Stomach smooth muscle (tissue), 2 donors: ENCODE measurements at regions not wholly inside any gene's neighbourhood (a gene's known extent, or its start where the extent isn't known, plus 50 kb on each side); places are given as distances from the start of the nearest gene placed in this dataset.

Experiments
- H3K27ac ChIP-seq: one replicate; pipeline ENCODE4 v1.7.0; 2013; ENCODE audit warnings: mild to moderate bottlenecking, low read length, inconsistent platforms
- H3K27me3 ChIP-seq, 2 donors: one replicate each; pipeline ENCODE4 v1.7.0; 2013; ENCODE audit warnings: low read length in 2 of 2; ENCODE audit not compliant: insufficient read depth in 2 of 2, control insufficient read depth in 1 of 2
- H3K36me3 ChIP-seq, 2 donors: one replicate each; pipeline ENCODE4 v1.7.0; 2013; ENCODE audit warnings: low read length in 2 of 2; ENCODE audit not compliant: control insufficient read depth in 2 of 2, insufficient read depth in 2 of 2
- H3K4me1 ChIP-seq: one replicate; pipeline ENCODE4 v1.7.0; 2013; ENCODE audit warnings: low read length; ENCODE audit not compliant: control insufficient read depth, insufficient read depth
- H3K4me3 ChIP-seq, 2 donors: one replicate each; pipeline ENCODE4 v1.7.0; 2013; ENCODE audit warnings: low read length in 2 of 2
- H3K9ac ChIP-seq, 2 donors: one replicate each; pipeline ENCODE4 v1.7.0; 2013; ENCODE audit warnings: low read length in 2 of 2, mild to moderate bottlenecking in 1 of 2
- H3K9me3 ChIP-seq, 2 donors: one replicate each; pipeline ENCODE4 v1.7.0; 2013; ENCODE audit warnings: low read length in 2 of 2; ENCODE audit not compliant: control insufficient read depth in 2 of 2
- donor health status: healthy.
- donor health status: Pancreatic carcinoma.

DNA sequence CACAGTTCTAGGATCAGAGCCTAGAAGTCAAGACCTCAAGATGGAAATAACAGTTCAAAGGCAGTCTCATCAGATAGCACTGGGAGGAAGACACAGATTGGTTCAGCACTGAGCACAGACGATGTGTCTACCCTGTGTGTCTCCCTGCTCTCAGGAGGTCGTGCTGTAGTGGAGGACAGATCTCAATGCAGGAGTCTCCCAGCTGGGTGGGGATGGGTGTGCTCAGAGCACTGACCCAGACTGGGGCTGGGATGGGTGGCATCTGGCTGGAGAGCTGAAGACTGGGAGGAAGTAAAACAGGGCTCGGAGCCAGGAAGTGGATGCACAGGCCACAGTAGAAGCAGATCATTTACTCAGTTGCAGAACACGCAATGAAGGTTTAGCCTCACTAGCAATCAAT lies 69.5 kb upstream of the GDF10 start:
- Histone ChIP-seq H3K9me3 (no peaks in the 10 kb centered on the region), H3K27ac (no peak overlapping the region), H3K36me3 (no peaks in the 10 kb centered on the region), H3K27me3 (peaks cover 0 to 5% of the 10 kb centered on the region in 2 donors), H3K4me1 (no peaks in the 10 kb centered on the region), H3K4me3 (no peak overlapping the region), H3K9ac (no peak overlapping the region)

DNA sequence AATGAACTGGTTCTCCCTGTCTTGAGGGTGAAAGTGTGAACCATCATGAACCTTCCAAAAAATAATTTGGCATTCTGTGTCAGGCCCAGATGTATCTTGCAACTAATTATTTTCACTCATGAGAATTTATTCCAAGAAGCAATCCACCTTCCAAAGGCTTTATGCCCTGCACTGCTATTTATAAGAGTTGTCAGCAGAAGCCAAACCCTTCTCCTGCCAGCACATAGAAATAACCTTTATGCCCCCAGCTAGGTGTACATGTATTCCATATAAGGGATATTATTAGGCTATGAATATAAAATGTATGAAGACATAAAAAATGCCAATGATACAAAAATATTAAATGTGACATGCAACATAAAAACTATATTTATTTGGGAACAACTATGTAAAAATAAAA lies 69.0 kb upstream of the GDF10 start:
- H3K27ac ChIP-seq, result no peak overlapping the region
- no peaks in the 10 kb centered on the region for H3K4me1 ChIP-seq
- H3K9ac ChIP-seq, result no peak overlapping the region
- H3K9me3 ChIP-seq, result no peaks in the 10 kb centered on the region
- peaks cover 0 to 5% of the 10 kb centered on the region in 2 donors for H3K27me3 ChIP-seq
- no peak overlapping the region for H3K4me3 ChIP-seq
- H3K36me3 ChIP-seq, result no peaks in the 10 kb centered on the region

GRCh38 chr10:47231414-47231813 lies 68.6 kb upstream of the GDF10 start:
- H3K27ac ChIP-seq, result no peak overlapping the region
- H3K4me1 ChIP-seq, result no peaks in the 10 kb centered on the region
- no peaks in the 10 kb centered on the region for H3K9me3 ChIP-seq
- H3K36me3 ChIP-seq, result no peaks in the 10 kb centered on the region
- no peak overlapping the region for H3K9ac ChIP-seq
- H3K27me3 ChIP-seq, result peaks cover 0 to 3% of the 10 kb centered on the region in 2 donors
- no peak overlapping the region for H3K4me3 ChIP-seq

- no peaks in the 10 kb centered on the region for H3K36me3 ChIP-seq
- no peaks in the 10 kb centered on the region for H3K4me1 ChIP-seq
- H3K4me3 ChIP-seq, result no peak overlapping the region
- H3K9ac ChIP-seq, result no peak overlapping the region
- no peak overlapping the region for H3K27ac ChIP-seq
- H3K9me3 ChIP-seq, result peaks cover 0 to 4% of the 10 kb centered on the region in 2 donors
- no peaks in the 10 kb centered on the region for H3K27me3 ChIP-seq
Measured at GRCh38 chr10:47233631-47234030, 66.4 kb upstream of the GDF10 start.

DNA sequence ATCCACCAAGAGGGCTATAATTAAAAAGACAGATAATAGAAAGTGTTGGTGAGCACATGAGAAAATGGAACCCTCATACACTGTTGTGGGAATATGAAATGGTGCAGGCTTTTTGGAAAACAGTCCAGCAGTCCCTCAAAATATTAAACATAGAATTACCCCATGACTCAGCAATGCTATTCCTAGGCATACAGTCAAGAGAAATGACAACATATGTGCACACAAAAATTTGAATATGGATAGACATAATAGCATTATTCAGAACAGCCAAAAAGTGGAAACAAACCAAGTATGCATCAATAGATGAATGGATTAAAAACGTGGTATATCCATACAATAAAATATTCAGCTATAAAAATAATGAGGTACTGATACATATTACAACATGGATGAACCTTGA lies 64.5 kb upstream of the GDF10 start:
- no peaks in the 10 kb centered on the region for H3K36me3 ChIP-seq
- H3K27me3 ChIP-seq, result no peaks in the 10 kb centered on the region
- H3K27ac ChIP-seq, result no peak overlapping the region
- H3K9me3 ChIP-seq, result peaks cover 3 to 4% of the 10 kb centered on the region in 2 donors
- no peaks in the 10 kb centered on the region for H3K4me1 ChIP-seq
- H3K9ac ChIP-seq, result no peak overlapping the region
- no peak overlapping the region for H3K4me3 ChIP-seq

DNA sequence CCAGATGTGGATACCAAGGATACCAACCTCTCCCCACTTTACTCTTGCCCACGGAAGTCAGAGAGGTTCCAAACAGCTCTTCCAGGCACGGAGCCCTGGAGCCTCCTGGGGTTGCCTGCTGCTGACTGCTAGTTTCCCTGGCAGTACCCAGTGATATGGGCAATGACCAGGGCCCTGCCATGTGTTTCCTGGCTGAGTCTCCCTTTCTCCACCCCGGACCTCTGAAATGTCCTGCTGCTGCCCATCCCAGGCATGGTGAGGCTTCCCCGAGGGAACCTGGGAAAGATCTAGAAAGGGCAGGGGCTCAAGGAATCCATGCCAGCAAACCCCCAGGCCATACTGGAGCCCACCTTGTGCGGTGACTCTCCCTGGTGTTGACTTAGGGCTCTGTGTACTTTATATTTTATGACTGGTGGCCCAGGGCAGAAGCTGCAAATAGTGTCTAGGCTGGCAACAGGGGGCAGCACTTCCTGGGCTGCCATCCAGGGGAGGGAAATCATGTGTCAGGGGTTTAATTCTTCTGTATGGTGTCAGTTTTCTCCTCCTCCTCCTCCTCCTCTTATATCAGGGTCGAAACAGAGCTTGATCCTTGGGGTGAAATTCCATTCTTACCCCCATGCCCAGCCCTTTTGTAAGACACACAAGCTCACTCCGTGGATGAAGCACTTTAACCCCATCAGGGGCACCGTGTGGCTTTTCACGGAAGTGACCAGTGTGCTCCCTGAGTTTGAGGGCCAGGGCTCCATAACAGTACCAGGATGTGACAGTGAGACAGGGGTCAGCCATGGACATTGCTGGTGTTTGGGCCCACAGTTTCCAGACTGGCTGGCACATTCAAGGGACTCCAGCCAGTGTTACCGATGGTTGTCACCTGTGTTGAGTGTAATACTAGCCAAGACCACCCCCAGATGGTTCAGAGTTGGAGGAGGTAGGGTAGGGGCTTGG lies 62.4 kb upstream of the GDF10 start:
- Histone ChIP-seq H3K4me1 (no peaks in the 10 kb centered on the region), H3K27ac (no peak overlapping the region), H3K4me3 (no peak overlapping the region), H3K9ac (no peak overlapping the region), H3K9me3 (peaks cover 3 to 4% of the 10 kb centered on the region in 2 donors), H3K27me3 (peaks cover 0 to 2% of the 10 kb centered on the region in 2 donors), H3K36me3 (no peaks in the 10 kb centered on the region)

GRCh38 chr10:47238331-47239095 lies 61.5 kb upstream of the GDF10 start:
- peaks cover 0 to 2% of the 10 kb centered on the region in 2 donors for H3K27me3 ChIP-seq
- no peaks in the 10 kb centered on the region for H3K4me1 ChIP-seq
- no peak overlapping the region for H3K9ac ChIP-seq
- no peak overlapping the region for H3K27ac ChIP-seq
- peaks cover 3 to 4% of the 10 kb centered on the region in 2 donors for H3K9me3 ChIP-seq
- H3K4me3 ChIP-seq, result no peak overlapping the region
- H3K36me3 ChIP-seq, result no peaks in the 10 kb centered on the region

GRCh38 chr10:47239211-47239610 lies 60.8 kb upstream of the GDF10 start:
- Histone ChIP-seq H3K4me3 (no peak overlapping the region), H3K27ac (no peak overlapping the region), H3K9ac (no peak overlapping the region), H3K27me3 (peaks cover 0 to 2% of the 10 kb centered on the region in 2 donors), H3K9me3 (peaks cover 3 to 4% of the 10 kb centered on the region in 2 donors), H3K4me1 (no peaks in the 10 kb centered on the region), H3K36me3 (no peaks in the 10 kb centered on the region)

GRCh38 chr10:47240173-47240572 lies 59.8 kb upstream of the GDF10 start:
- Histone ChIP-seq H3K27ac (no peak overlapping the region), H3K9ac (no peak overlapping the region), H3K9me3 (peaks cover 3 to 4% of the 10 kb centered on the region in 2 donors), H3K4me3 (no peak overlapping the region), H3K27me3 (peaks cover 0 to 2% of the 10 kb centered on the region in 2 donors), H3K4me1 (no peaks in the 10 kb centered on the region), H3K36me3 (no peaks in the 10 kb centered on the region)

- Histone ChIP-seq H3K27ac (no peak overlapping the region), H3K4me1 (no peaks in the 10 kb centered on the region), H3K4me3 (no peak overlapping the region), H3K36me3 (no peaks in the 10 kb centered on the region), H3K27me3 (peaks cover 0 to 2% of the 10 kb centered on the region in 2 donors), H3K9ac (no peak overlapping the region), H3K9me3 (peaks cover 3 to 4% of the 10 kb centered on the region in 2 donors)
Measured at GRCh38 chr10:47241256-47241655, 58.7 kb upstream of the GDF10 start.
